RWPE1 (cell line): ENCODE measurements at regions not wholly inside any gene's neighbourhood (a gene's known extent, or its start where the extent isn't known, plus 50 kb on each side); places are given as distances from the start of the nearest gene placed in this dataset.
A peak's percentile ranks its signal among the peaks of the same experiment; 100 is the strongest.

Experiments used
- CTCF ChIA-PET: fragments of 350-600 bp; sonication (Branson Sonifier 250); formaldehyde crosslinking; extraction: SDS; loops from one replicate; lab custom pipeline; 2021; lab: Yijun Ruan, JAX
- POLR2A ChIA-PET: fragments of 400-600 bp; formaldehyde crosslinking; extraction: SDS; loops from one replicate; lab custom pipeline; 2020; ENCODE audit warnings: antibody characterized with exemption; ENCODE audit not compliant: low non-redundant PET; lab: Yijun Ruan, JAX
- DNase-seq: peaks from one replicate; pipeline ENCODE4 v3.0.0; 2012; ENCODE audit warnings: low spot score
- H3K27ac ChIP-seq: fragments of 450-650 bp; 2 replicates; pipeline ENCODE4 v1.5.1; 2017
- TF ChIP-seq, protein P1 (sequence below): fragments of 450-650 bp; conservative IDR thresholded peaks from 2 replicates; pipeline ENCODE4 v1.5.1; 2017; ENCODE audit warnings: low read depth, mild to moderate bottlenecking

DNA sequence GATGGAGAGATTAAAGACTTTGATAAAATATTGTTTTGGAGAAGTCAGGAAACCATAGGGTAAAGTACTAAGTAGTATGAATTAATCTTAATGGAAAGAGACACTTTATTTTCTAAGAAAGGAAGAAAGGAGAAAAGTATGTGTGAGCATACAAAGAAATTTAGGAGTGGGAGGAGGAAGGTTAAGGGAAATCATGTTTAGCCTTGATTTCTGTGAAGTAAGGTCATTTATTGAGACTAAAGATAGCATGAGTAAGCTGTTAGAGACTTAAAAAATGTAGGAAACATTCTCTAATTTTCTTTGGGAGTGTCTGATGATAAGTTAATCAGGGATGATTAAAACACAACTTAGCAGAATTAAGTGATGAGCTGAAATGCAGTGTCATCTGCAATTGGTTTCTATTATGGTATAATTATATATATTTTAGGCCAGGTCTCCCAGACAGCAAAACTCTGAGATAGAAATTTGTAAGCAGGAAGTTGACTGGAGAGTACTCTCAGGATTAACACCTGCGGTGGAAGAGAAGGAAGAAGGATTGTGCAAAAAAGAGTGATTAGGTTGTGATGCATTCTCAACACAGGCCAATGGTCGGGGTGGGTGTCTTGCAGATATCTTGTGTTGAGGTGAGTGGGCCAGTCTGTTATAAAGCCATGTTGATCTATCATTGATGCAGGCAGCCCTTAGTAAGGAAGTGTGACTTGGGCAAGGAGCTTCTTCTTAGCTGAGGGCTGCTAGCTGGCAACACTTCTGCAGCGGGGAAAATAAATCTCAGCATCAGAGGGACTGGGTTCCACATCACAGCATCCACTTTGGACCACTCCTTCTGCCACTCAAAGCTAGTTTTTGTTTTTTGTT, 256.2 kb downstream of the AEBP2 start:
- ChIA-PET POLR2A (interaction anchor here (0.6 kb wide), 1 partner anchor 346 kb away, joined by 4 read pairs; no protein-coding TSS in a partner anchor), CTCF (no interaction called here)
- TF ChIP-seq, protein P1, sequence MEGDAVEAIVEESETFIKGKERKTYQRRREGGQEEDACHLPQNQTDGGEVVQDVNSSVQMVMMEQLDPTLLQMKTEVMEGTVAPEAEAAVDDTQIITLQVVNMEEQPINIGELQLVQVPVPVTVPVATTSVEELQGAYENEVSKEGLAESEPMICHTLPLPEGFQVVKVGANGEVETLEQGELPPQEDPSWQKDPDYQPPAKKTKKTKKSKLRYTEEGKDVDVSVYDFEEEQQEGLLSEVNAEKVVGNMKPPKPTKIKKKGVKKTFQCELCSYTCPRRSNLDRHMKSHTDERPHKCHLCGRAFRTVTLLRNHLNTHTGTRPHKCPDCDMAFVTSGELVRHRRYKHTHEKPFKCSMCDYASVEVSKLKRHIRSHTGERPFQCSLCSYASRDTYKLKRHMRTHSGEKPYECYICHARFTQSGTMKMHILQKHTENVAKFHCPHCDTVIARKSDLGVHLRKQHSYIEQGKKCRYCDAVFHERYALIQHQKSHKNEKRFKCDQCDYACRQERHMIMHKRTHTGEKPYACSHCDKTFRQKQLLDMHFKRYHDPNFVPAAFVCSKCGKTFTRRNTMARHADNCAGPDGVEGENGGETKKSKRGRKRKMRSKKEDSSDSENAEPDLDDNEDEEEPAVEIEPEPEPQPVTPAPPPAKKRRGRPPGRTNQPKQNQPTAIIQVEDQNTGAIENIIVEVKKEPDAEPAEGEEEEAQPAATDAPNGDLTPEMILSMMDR = no peak
- no peak for DNase-seq
- no peak overlapping the region for H3K27ac ChIP-seq

GRCh38 chr12:19700969-19701368, 261.7 kb downstream of the AEBP2 start:
- TF ChIP-seq, protein P1 = no peak
- CTCF ChIA-PET = no interaction called here
- DNase-seq = no peak
- POLR2A ChIA-PET = no interaction called here
- no peak overlapping the region for H3K27ac ChIP-seq

- H3K27ac ChIP-seq = no peak overlapping the region
- TF ChIP-seq, protein P1 = no peak
- ChIA-PET POLR2A (no interaction called here), CTCF (no interaction called here)
- DNase-seq = no peak
These were observed 265.7 kb downstream of the AEBP2 start for GRCh38 chr12:19704966-19705365.

GRCh38 chr12:19706936-19707335, 267.6 kb downstream of the AEBP2 start:
- H3K27ac ChIP-seq = no peak overlapping the region
- DNase-seq = no peak
- TF ChIP-seq, protein P1 = no peak
- CTCF ChIA-PET = no interaction called here
- POLR2A ChIA-PET = no interaction called here

DNA sequence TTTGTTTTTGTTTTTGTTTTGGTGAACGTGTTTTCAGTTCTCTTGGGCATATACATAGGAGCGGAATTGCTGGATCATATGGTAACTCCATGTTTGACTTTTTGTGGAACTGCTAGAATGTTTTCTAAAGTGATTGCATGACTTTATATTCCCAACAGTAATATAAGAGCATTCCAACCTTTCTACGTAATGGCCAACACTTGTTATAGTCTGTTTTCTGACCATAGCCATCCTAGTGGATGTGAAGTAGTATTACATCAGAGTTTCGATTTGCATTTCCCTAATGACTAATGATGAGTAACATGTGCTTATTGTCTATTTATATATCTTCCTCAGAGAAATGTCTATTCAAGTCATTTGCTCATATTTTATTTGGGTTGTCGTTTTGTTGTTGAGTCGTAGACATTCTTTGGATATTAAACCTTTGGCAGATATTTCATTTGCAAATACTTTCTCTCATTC, 268.7 kb downstream of the AEBP2 start:
- no peak overlapping the region for H3K27ac ChIP-seq
- POLR2A ChIA-PET = no interaction called here
- TF ChIP-seq, protein P1 = no peak
- peak; percentile 12 for DNase-seq
- CTCF ChIA-PET = no interaction called here

DNA sequence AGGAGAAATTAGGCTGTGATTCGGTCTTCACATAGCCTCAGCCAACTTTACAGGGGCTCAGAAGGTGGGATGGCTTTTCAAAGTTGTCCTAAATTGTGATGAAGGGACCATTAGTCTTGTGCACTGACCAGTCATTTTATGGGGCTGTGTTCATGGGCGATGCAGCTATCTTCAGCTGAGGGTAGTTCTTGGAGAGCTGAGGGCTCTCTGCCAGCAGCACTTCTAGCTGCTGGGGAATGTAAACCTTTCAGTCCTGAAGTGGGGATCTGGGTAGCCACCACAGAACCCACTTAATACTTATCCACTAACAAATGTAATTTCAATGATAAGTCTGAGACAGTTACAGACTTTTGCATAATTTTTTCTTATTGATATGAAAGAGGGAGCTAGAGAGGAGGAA, 270.6 kb downstream of the AEBP2 start:
- CTCF ChIA-PET = no interaction called here
- no peak overlapping the region for H3K27ac ChIP-seq
- no peak for DNase-seq
- POLR2A ChIA-PET = no interaction called here
- TF ChIP-seq, protein P1 = no peak
